ENCODE measurements at regions not wholly inside any gene's neighbourhood (a gene's known extent, or its start where the extent isn't known, plus 50 kb on each side); places are given as distances from the start of the nearest gene placed in this dataset.

- DNase-seq = no peak
- Histone ChIP-seq H3K36me3 (ENCODE audit: control insufficient read depth in 4 of 4, insufficient read depth in 4 of 4, low read length in 3 of 4) (no peaks in the 10 kb centered on the region), H3K4me3 (ENCODE audit: control insufficient read depth in 1 of 7, extremely low read depth in 1 of 7, insufficient read depth in 4 of 7, low read depth in 2 of 7, low read length in 6 of 7) (no peak overlapping the region), H3K27ac (ENCODE audit: insufficient read depth in 1 of 2, low read depth in 1 of 2, low read length in 2 of 2, poor library complexity in 1 of 2, severe bottlenecking in 2 of 2) (no peak overlapping the region), H3K9me3 (ENCODE audit: control extremely low read depth in 1 of 5, control insufficient read depth in 4 of 5, insufficient read depth in 2 of 5, low read depth in 1 of 5, low read length in 4 of 5) (peaks cover 0 to 14% (median 8%) of the 10 kb centered on the region in 5 experiments), H3K4me1 (ENCODE audit: control extremely low read depth in 1 of 4, control insufficient read depth in 4 of 4, insufficient read depth in 4 of 4, low read length in 3 of 4) (no peaks in the 10 kb centered on the region), H3K27me3 (replicated peaks in 2 of 5; ENCODE audit: control insufficient read depth in 4 of 5, insufficient read depth in 5 of 5, low read length in 4 of 5) (no peaks in the 10 kb centered on the region)
- POLR2A ChIA-PET = interaction anchor here (0.6 kb wide), 1 partner anchor 68 kb away, joined by 7 read pairs; no protein-coding TSS in a partner anchor
- CTCF ChIA-PET = no interaction called here
Measured at GRCh38 chr13:47788844-47789243, 212.2 kb downstream of the SUCLA2 start.

DNA sequence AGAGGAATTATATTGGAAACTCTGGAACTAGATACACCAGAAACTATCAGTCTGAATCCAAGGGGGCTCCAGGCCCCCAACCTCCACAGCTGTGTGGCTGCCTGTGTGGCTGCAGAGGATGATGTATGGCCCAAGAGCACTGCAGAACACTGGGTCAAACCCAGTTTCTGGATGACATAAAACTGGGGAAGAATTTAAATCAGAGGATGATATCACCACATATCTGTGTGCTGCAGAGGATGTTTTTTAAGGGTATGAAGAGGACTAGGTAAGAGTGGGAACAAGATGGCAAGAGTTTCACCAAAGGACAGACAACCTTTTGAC is 226.4 kb downstream of the SUCLA2 start:
- H3K27me3 ChIP-seq (replicated peaks in 2 of 5; ENCODE audit: control insufficient read depth in 4 of 5, insufficient read depth in 5 of 5, low read length in 4 of 5) = no peaks in the 10 kb centered on the region
- H3K4me3 ChIP-seq (ENCODE audit: control insufficient read depth in 1 of 7, extremely low read depth in 1 of 7, insufficient read depth in 4 of 7, low read depth in 2 of 7, low read length in 6 of 7) = no peak overlapping the region
- H3K27ac ChIP-seq (ENCODE audit: insufficient read depth in 1 of 2, low read depth in 1 of 2, low read length in 2 of 2, poor library complexity in 1 of 2, severe bottlenecking in 2 of 2) = no peak overlapping the region
- no peaks in the 10 kb centered on the region for H3K4me1 ChIP-seq (ENCODE audit: control extremely low read depth in 1 of 4, control insufficient read depth in 4 of 4, insufficient read depth in 4 of 4, low read length in 3 of 4)
- no peaks in the 10 kb centered on the region for H3K36me3 ChIP-seq (ENCODE audit: control insufficient read depth in 4 of 4, insufficient read depth in 4 of 4, low read length in 3 of 4)
- peaks cover 0 to 8% (median 0%) of the 10 kb centered on the region in 5 experiments for H3K9me3 ChIP-seq (ENCODE audit: control extremely low read depth in 1 of 5, control insufficient read depth in 4 of 5, insufficient read depth in 2 of 5, low read depth in 1 of 5, low read length in 4 of 5)
- CTCF ChIA-PET = interaction anchor here (1.2 to 2.8 kb wide), 2 partner anchors 17 to 943 kb away, joined by 3 to 15 read pairs; no protein-coding TSS in a partner anchor
- POLR2A ChIA-PET = interaction anchor here (0.6 kb wide), 1 partner anchor 28 kb away, joined by 3 read pairs; no protein-coding TSS in a partner anchor
- DNase-seq = no peak

DNA sequence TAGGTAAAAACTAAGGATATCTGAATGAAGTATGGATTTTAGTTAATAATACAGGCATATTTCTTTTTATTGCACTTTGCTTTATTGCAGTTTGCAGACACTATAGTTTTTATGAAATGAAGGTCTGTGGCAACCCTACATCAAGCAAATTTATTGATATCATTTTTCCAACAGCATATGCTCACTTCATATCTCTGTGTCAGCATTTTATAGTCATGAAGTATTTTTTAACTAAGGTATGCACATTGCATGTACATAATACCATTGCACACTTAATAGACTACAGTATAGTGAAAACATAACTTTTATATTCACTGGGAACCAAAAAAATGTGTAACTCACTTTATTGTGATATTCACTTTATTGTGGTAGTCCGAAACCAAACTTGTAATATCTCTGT is 236.3 kb downstream of the SUCLA2 start:
- H3K9me3 ChIP-seq (ENCODE audit: control extremely low read depth in 1 of 5, control insufficient read depth in 4 of 5, insufficient read depth in 2 of 5, low read depth in 1 of 5, low read length in 4 of 5) = peaks cover 0 to 5% (median 0%) of the 10 kb centered on the region in 5 experiments
- no peak overlapping the region for H3K27ac ChIP-seq (ENCODE audit: insufficient read depth in 1 of 2, low read depth in 1 of 2, low read length in 2 of 2, poor library complexity in 1 of 2, severe bottlenecking in 2 of 2)
- ChIA-PET POLR2A (no interaction called here), CTCF (no interaction called here)
- H3K36me3 ChIP-seq (ENCODE audit: control insufficient read depth in 4 of 4, insufficient read depth in 4 of 4, low read length in 3 of 4) = no peaks in the 10 kb centered on the region
- H3K4me1 ChIP-seq (ENCODE audit: control extremely low read depth in 1 of 4, control insufficient read depth in 4 of 4, insufficient read depth in 4 of 4, low read length in 3 of 4) = no peaks in the 10 kb centered on the region
- no CpG with 5 or more reads among the region's 1 CpG for WGBS (ENCODE audit: insufficient coverage)
- no peaks in the 10 kb centered on the region for H3K27me3 ChIP-seq (replicated peaks in 2 of 5; ENCODE audit: control insufficient read depth in 4 of 5, insufficient read depth in 5 of 5, low read length in 4 of 5)
- DNase-seq = no peak
- no peak overlapping the region for H3K4me3 ChIP-seq (ENCODE audit: control insufficient read depth in 1 of 7, extremely low read depth in 1 of 7, insufficient read depth in 4 of 7, low read depth in 2 of 7, low read length in 6 of 7)

- Histone ChIP-seq H3K4me1 (ENCODE audit: control extremely low read depth in 1 of 4, control insufficient read depth in 4 of 4, insufficient read depth in 4 of 4, low read length in 3 of 4) (no peaks in the 10 kb centered on the region), H3K27me3 (replicated peaks in 2 of 5; ENCODE audit: control insufficient read depth in 4 of 5, insufficient read depth in 5 of 5, low read length in 4 of 5) (no peaks in the 10 kb centered on the region), H3K27ac (ENCODE audit: insufficient read depth in 1 of 2, low read depth in 1 of 2, low read length in 2 of 2, poor library complexity in 1 of 2, severe bottlenecking in 2 of 2) (no peak overlapping the region), H3K36me3 (ENCODE audit: control insufficient read depth in 4 of 4, insufficient read depth in 4 of 4, low read length in 3 of 4) (no peaks in the 10 kb centered on the region), H3K9me3 (ENCODE audit: control extremely low read depth in 1 of 5, control insufficient read depth in 4 of 5, insufficient read depth in 2 of 5, low read depth in 1 of 5, low read length in 4 of 5) (no peaks in the 10 kb centered on the region), H3K4me3 (ENCODE audit: control insufficient read depth in 1 of 7, extremely low read depth in 1 of 7, insufficient read depth in 4 of 7, low read depth in 2 of 7, low read length in 6 of 7) (no peak overlapping the region)
- ChIA-PET POLR2A (no interaction called here), CTCF (no interaction called here)
- 100% methylated on average over 2 of the region's 4 CpGs for WGBS (ENCODE audit: insufficient coverage)
- DNase-seq = no peak
Measured at GRCh38 chr13:47757466-47758080, 243.5 kb downstream of the SUCLA2 start.

DNA sequence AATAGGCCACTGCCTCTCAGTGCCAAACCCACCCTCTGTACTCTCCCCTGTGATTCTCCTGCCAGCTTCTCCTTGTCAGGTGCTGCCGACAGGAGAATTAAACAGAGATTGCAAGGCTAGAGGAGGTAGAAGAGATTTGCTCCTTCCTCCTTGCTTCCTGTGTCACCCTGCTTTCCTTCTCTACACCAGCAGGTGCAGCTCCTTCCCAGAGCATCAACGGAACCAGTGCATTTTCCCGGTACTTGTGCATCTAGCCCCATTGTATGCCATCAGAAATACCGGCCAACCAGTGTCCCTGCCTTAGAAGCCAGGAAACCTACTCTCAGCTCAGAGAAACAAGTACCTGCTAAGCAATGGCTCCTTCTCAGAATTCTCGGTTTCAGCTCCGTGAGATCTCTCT is 253.2 kb downstream of the SUCLA2 start:
- Histone ChIP-seq H3K36me3 (ENCODE audit: control insufficient read depth in 4 of 4, insufficient read depth in 4 of 4, low read length in 3 of 4) (no peaks in the 10 kb centered on the region), H3K4me3 (ENCODE audit: control insufficient read depth in 1 of 7, extremely low read depth in 1 of 7, insufficient read depth in 4 of 7, low read depth in 2 of 7, low read length in 6 of 7) (no peak overlapping the region), H3K4me1 (ENCODE audit: control extremely low read depth in 1 of 4, control insufficient read depth in 4 of 4, insufficient read depth in 4 of 4, low read length in 3 of 4) (no peaks in the 10 kb centered on the region), H3K9me3 (ENCODE audit: control extremely low read depth in 1 of 5, control insufficient read depth in 4 of 5, insufficient read depth in 2 of 5, low read depth in 1 of 5, low read length in 4 of 5) (no peaks in the 10 kb centered on the region), H3K27me3 (replicated peaks in 2 of 5; ENCODE audit: control insufficient read depth in 4 of 5, insufficient read depth in 5 of 5, low read length in 4 of 5) (no peaks in the 10 kb centered on the region), H3K27ac (ENCODE audit: insufficient read depth in 1 of 2, low read depth in 1 of 2, low read length in 2 of 2, poor library complexity in 1 of 2, severe bottlenecking in 2 of 2) (no peak overlapping the region)
- ChIA-PET POLR2A (no interaction called here), CTCF (no interaction called here)
- WGBS (ENCODE audit: insufficient coverage) = 83% methylated on average over 5 of the region's 6 CpGs
- no peak for DNase-seq

GRCh38 chr13:47726394-47726793 is 274.7 kb downstream of the SUCLA2 start:
- no CpG with 5 or more reads among the region's 5 CpGs for WGBS (ENCODE audit: insufficient coverage)

DNA sequence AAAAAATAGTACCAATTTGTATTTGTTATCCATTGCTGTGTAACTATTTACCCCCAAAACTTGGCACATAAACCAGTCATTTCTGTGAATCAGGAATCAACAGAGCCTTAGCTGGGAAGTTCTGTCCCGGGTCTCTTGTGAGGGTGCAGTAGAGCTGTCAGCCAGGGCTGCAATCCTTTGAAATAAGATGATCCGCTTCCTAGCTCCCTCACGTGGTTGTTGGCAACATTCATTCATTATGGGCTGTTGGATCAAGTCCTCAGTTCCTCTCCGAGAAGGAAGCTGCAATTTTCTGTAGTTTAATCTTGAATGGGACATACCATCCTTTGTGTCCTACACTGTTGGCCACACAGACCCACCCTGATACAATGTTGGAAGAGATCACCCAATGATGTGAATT is 277.2 kb downstream of the SUCLA2 start:
- no peak overlapping the region for H3K4me3 ChIP-seq (ENCODE audit: control insufficient read depth in 1 of 7, extremely low read depth in 1 of 7, insufficient read depth in 4 of 7, low read depth in 2 of 7, low read length in 6 of 7)
- H3K36me3 ChIP-seq (ENCODE audit: control insufficient read depth in 4 of 4, insufficient read depth in 4 of 4, low read length in 3 of 4) = no peaks in the 10 kb centered on the region
- no peak overlapping the region for H3K27ac ChIP-seq (ENCODE audit: insufficient read depth in 1 of 2, low read depth in 1 of 2, low read length in 2 of 2, poor library complexity in 1 of 2, severe bottlenecking in 2 of 2)
- POLR2A ChIA-PET = no interaction called here
- CTCF ChIA-PET = no interaction called here
- 81% methylated on average over 3 of the region's 4 CpGs for WGBS (ENCODE audit: insufficient coverage)
- no peak for DNase-seq
- H3K4me1 ChIP-seq (ENCODE audit: control extremely low read depth in 1 of 4, control insufficient read depth in 4 of 4, insufficient read depth in 4 of 4, low read length in 3 of 4) = no peaks in the 10 kb centered on the region
- peaks cover 0 to 2% (median 0%) of the 10 kb centered on the region in 5 experiments for H3K9me3 ChIP-seq (ENCODE audit: control extremely low read depth in 1 of 5, control insufficient read depth in 4 of 5, insufficient read depth in 2 of 5, low read depth in 1 of 5, low read length in 4 of 5)
- no peaks in the 10 kb centered on the region for H3K27me3 ChIP-seq (replicated peaks in 2 of 5; ENCODE audit: control insufficient read depth in 4 of 5, insufficient read depth in 5 of 5, low read length in 4 of 5)

More at GRCh38 chr13:47726394-47726793, 274.7 kb downstream of the SUCLA2 start:
- POLR2A ChIA-PET = no interaction called here
- Histone ChIP-seq H3K27me3 (replicated peaks in 2 of 5; ENCODE audit: control insufficient read depth in 4 of 5, insufficient read depth in 5 of 5, low read length in 4 of 5) (no peaks in the 10 kb centered on the region), H3K36me3 (ENCODE audit: control insufficient read depth in 4 of 4, insufficient read depth in 4 of 4, low read length in 3 of 4) (no peaks in the 10 kb centered on the region), H3K4me3 (ENCODE audit: control insufficient read depth in 1 of 7, extremely low read depth in 1 of 7, insufficient read depth in 4 of 7, low read depth in 2 of 7, low read length in 6 of 7) (no peak overlapping the region), H3K9me3 (ENCODE audit: control extremely low read depth in 1 of 5, control insufficient read depth in 4 of 5, insufficient read depth in 2 of 5, low read depth in 1 of 5, low read length in 4 of 5) (peaks cover 0 to 2% (median 0%) of the 10 kb centered on the region in 5 experiments), H3K4me1 (ENCODE audit: control extremely low read depth in 1 of 4, control insufficient read depth in 4 of 4, insufficient read depth in 4 of 4, low read length in 3 of 4) (no peaks in the 10 kb centered on the region), H3K27ac (ENCODE audit: insufficient read depth in 1 of 2, low read depth in 1 of 2, low read length in 2 of 2, poor library complexity in 1 of 2, severe bottlenecking in 2 of 2) (no peak overlapping the region)
- no peak for DNase-seq
- CTCF ChIA-PET = no interaction called here

Data from common myeloid progenitor, CD34-positive (primary cell).